ENCODE measurements at regions not wholly inside any gene's neighbourhood (a gene's known extent, or its start where the extent isn't known, plus 50 kb on each side); places are given as distances from the start of the nearest gene placed in this dataset.

GRCh38 chr2:163990101-163990500, 254.3 kb upstream of the FIGN start:
- intact Hi-C loops (cut with DNase I): no loop called here
- H3K4me3 ChIP-seq: no peak overlapping the region
- whole genome bisulfite sequencing, 3 donors: 74 to 75% (median 75%) methylated on average over 4 of the region's 4 CpGs
- no peak for DNase-seq
- no peaks in the 10 kb centered on the region for H3K27me3 ChIP-seq
- no peak overlapping the region for H3K27ac ChIP-seq
- no peaks in the 10 kb centered on the region for H3K36me3 ChIP-seq
- TF ChIP-seq POLR2A (IDR thresholded peaks at IDR 0.05): no peak
- TF ChIP-seq CTCF (IDR thresholded peaks at IDR 0.05): no peak
- no peak for TF ChIP-seq EP300 (IDR thresholded peaks at IDR 0.05)
- H3K4me1 ChIP-seq (ENCODE audit: insufficient read depth): no peaks in the 10 kb centered on the region
- H3K9me3 ChIP-seq: no peaks in the 10 kb centered on the region

GRCh38 chr2:163987175-163987940, 251.6 kb upstream of the FIGN start:
- no peaks in the 10 kb centered on the region for H3K36me3 ChIP-seq
- no peaks in the 10 kb centered on the region for H3K27me3 ChIP-seq
- no peaks in the 10 kb centered on the region for H3K9me3 ChIP-seq
- no peak for DNase-seq
- no peak overlapping the region for H3K4me3 ChIP-seq
- no peaks in the 10 kb centered on the region for H3K4me1 ChIP-seq (ENCODE audit: insufficient read depth)
- intact Hi-C loops (cut with DNase I): no loop called here
- WGBS, 3 donors: 76 to 85% (median 80%) methylated on average over 6 of the region's 6 CpGs
- TF ChIP-seq CTCF (IDR thresholded peaks at IDR 0.05) (no peak), POLR2A (IDR thresholded peaks at IDR 0.05) (no peak), EP300 (IDR thresholded peaks at IDR 0.05) (no peak)
- H3K27ac ChIP-seq: no peak overlapping the region

GRCh38 chr2:163984986-163985385, 249.2 kb upstream of the FIGN start:
- intact Hi-C loops (cut with DNase I): no loop called here

GRCh38 chr2:163983911-163984310, 248.1 kb upstream of the FIGN start:
- intact Hi-C loops (cut with DNase I): no loop called here
- DNase-seq: no peak
- TF ChIP-seq POLR2A (IDR thresholded peaks at IDR 0.05): no peak
- TF ChIP-seq EP300 (IDR thresholded peaks at IDR 0.05): no peak
- no peak for TF ChIP-seq CTCF (IDR thresholded peaks at IDR 0.05)
- Histone ChIP-seq H3K36me3 (no peaks in the 10 kb centered on the region), H3K27me3 (no peaks in the 10 kb centered on the region), H3K9me3 (no peaks in the 10 kb centered on the region), H3K4me1 (ENCODE audit: insufficient read depth) (no peaks in the 10 kb centered on the region), H3K27ac (no peak overlapping the region), H3K4me3 (no peak overlapping the region)
- 78 to 83% (median 81%) methylated on average over 2 of the region's 2 CpGs for WGBS, 3 donors

More at GRCh38 chr2:163984986-163985385, 249.2 kb upstream of the FIGN start:
- 63 to 69% (median 67%) methylated on average over 4 of the region's 4 CpGs for WGBS, 3 donors
- no peak for DNase-seq
- H3K27me3 ChIP-seq: no peaks in the 10 kb centered on the region
- TF ChIP-seq EP300 (IDR thresholded peaks at IDR 0.05) (no peak), CTCF (IDR thresholded peaks at IDR 0.05) (no peak), POLR2A (IDR thresholded peaks at IDR 0.05) (no peak)
- H3K4me3 ChIP-seq: no peak overlapping the region
- no peaks in the 10 kb centered on the region for H3K9me3 ChIP-seq
- H3K27ac ChIP-seq: no peak overlapping the region
- no peaks in the 10 kb centered on the region for H3K36me3 ChIP-seq
- no peaks in the 10 kb centered on the region for H3K4me1 ChIP-seq (ENCODE audit: insufficient read depth)
